HG03039 (cell line): ENCODE measurements at regions not wholly inside any gene's neighbourhood (a gene's known extent, or its start where the extent isn't known, plus 50 kb on each side); places are given as distances from the start of the nearest gene placed in this dataset.

Experiments used
- ATAC-seq: cut with Tn5 transposase; IDR thresholded peaks from one replicate; pipeline ENCODE4 v1.9.1; 2021; ENCODE audit warnings: mild to moderate bottlenecking, moderate library complexity; ENCODE audit not compliant: unreplicated experiment

DNA sequence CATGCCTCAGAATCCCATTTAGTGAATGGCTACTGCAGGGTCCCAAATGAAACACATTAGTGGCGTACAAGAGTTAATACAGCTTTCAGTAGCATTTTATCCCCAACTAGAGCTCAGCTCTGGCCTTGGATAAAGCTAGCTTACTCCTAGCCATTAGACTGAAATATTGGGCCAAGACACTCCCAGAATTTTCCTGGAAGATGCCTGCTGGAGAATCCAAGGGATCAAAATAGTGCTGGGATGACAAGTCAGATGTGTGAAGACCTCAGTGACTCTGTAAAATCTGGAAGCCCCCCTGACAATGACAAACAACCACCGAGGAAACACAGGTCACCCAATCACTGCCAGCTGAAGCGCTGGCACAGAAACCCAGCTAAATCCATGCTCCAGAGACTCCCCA lies 303.1 kb upstream of the SORL1-AS1 start:
- ATAC-seq = no peak

- ATAC-seq = no peak
These were observed 302.4 kb upstream of the SORL1-AS1 start for GRCh38 chr11:121755191-121755590.

DNA sequence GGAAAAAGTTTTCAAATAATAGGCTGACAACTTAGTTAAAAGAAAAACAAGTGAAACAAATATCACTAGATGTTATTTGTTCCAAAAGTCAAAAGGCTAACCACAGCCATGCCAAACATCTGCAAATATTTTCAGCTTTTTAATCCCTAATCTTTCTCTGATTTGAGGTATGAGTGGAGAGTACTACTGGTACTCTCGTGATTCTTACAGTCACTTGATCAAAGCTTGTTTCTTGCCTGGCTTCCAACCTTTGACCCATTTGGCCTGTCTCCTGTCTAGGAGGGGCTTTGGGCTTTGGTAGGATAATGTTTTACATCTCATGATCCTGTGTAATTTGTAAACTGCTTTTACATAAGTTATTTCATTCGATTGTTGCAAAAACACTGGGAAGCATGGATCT lies 301.8 kb upstream of the SORL1-AS1 start:
- ATAC-seq = no peak

DNA sequence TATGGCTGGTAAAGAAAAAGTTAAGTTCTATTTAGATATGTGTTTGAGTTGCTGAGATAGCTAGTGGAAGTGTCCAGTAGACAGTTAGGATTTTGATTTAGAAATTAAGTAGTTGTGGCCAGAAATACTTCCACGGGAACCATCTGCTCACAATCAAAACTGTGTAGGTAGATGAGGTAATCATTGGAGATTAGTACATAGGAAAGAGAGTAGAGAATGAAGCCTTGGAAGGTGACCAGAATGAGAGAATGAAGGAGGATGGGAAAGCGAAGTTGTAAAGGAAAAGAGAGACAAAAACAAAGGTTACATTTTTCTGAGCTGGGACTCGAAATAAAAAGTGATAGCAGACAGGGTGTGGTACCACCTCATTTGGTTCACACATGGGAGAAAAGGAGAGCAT lies 296.9 kb upstream of the SORL1-AS1 start:
- ATAC-seq = no peak

- ATAC-seq = no peak
These were observed 295.3 kb upstream of the SORL1-AS1 start for GRCh38 chr11:121748068-121748467.

DNA sequence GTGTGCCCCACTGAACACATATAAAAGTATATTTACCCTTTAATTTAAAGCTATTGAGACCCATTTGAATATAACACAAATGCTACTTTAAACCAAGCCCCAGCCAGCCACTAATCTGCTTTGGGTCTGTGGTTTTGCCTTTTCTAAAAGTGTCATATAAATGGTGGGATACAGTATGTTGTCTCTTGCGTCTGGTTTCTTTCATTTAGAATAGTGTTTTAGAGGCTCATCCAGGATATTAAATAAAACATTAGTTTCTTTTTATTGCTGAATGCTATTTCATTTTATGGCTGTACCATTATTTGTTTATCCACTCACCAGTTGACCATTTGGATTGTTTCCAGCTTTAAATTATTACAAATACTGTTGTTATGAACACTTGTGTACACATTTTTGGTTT lies 290.5 kb upstream of the SORL1-AS1 start:
- no peak for ATAC-seq

- no peak for ATAC-seq
These were observed 289.1 kb upstream of the SORL1-AS1 start for GRCh38 chr11:121741761-121742361.

GRCh38 chr11:121741351-121741760 lies 288.6 kb upstream of the SORL1-AS1 start:
- ATAC-seq = no peak

GRCh38 chr11:121740902-121741301 lies 288.1 kb upstream of the SORL1-AS1 start:
- no peak for ATAC-seq

- ATAC-seq = no peak
These were observed 281.1 kb upstream of the SORL1-AS1 start for GRCh38 chr11:121733858-121734257.

DNA sequence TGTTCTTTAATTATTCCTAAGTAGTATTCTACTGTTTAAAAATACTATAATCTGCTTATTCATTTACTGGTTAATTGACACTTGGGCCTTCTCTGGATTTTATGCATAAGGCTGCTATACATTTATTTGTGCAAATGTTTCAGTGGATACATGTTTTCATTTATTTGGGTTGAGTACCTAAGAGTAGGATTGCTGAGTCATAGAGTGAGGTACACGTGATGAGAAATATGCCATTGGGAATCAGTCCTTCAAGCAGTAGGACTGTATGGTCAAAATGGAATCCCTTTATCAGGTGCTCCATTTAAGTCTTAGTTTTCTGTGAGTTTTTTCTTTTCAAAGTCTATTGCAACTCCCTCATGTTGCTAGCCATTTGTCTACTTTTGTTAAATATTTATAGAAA lies 275.2 kb upstream of the SORL1-AS1 start:
- ATAC-seq = no peak

- no peak for ATAC-seq
These were observed 270.5 kb upstream of the SORL1-AS1 start for GRCh38 chr11:121723246-121723741.

DNA sequence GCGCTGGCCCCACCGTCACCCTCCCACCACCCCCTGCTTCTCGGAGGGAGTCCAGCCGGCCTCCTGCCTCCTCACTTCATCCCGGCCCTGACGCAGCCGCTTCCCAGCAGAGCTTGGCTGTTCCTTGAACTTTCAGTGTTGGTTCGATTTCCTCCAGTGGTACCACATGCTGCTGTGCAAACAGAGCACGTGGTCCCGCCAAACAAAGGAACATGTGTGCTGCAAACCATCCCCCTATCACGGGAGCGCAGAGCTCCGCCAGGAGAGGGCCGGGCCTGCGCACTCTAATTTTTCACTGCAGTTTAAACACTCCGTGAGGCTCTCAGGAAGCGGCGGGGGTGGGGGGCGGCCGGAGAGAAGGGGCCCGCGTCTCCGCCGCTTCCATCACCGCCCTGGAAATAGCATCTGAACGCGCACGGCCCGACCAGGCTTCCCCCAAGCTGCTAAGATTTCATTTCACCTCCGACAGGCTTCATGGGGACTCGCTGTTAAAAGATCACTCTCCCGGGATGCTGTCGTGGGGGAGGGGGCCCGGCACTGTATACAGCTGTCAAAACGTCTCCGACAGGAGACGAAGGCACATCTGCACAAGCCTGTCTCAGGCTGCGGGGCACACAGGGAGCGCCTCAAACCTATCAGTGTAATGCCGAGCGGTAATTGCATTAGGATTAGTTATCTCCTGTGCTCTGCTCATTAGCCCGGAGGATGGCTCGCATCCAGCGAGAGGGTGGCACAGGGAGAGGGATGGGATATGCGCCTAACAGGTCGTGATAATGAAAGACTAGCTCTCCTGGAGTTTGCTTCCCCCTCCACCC lies 269.9 kb upstream of the SORL1-AS1 start:
- ATAC-seq = no peak

- ATAC-seq = no peak
These were observed 269.2 kb upstream of the SORL1-AS1 start for GRCh38 chr11:121721961-121722360.

DNA sequence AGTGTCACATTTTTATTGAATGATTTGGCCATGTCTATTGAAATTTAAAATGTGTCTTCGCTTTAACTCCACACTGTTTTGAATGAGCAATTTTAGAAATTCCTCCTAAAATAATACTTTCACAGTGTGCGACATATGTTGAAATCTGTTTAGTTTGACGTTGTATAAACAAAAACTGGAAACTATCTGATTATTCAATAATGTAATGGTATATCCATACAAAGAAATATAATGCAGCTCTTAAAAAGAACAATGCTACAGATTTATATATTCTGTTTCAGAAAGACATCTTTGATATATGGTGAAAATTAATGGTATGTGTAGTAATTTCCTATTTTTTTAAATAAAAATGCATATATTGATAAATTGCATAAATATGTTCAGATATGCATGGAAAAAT lies 268.7 kb upstream of the SORL1-AS1 start:
- no peak for ATAC-seq

GRCh38 chr11:121717296-121717695 lies 264.5 kb upstream of the SORL1-AS1 start:
- no peak for ATAC-seq

DNA sequence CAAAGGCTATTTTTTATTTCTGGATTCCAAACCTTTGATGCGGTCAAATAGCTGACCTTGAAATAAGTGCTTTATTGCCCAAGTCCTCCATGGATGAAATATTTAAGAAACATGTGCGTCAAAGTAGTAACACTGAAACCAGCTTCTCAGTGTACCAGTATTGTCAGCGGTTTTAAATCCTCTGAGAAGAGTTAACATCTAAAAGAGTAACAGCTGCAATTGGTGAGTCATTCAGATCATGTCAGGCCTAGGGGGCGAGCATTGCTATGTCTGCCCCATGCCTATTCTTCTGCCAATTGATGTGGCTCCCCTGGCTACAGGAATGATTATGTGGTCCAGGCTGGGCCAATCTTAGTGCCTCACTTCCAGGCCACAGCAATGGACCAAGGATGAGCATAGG lies 263.3 kb upstream of the SORL1-AS1 start:
- no peak for ATAC-seq

DNA sequence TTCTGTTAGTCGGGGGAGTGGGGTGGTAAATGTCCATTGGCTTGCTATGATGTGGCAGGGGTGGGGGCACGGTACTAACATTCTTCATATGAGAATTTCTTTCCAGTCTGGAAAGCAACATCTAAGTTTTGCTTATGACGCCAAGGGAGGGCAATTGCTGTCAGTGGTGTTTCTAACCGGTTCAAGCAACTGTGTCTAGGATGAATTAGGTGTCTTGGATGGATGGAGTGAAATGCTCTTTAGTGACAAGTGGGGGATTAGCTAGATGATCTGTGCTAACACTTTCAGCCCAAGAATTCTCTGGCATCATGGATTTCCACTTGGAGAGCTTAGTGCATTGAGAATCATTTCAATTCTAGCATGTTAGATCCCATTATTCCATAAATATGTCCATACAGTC lies 262.6 kb upstream of the SORL1-AS1 start:
- ATAC-seq = no peak

DNA sequence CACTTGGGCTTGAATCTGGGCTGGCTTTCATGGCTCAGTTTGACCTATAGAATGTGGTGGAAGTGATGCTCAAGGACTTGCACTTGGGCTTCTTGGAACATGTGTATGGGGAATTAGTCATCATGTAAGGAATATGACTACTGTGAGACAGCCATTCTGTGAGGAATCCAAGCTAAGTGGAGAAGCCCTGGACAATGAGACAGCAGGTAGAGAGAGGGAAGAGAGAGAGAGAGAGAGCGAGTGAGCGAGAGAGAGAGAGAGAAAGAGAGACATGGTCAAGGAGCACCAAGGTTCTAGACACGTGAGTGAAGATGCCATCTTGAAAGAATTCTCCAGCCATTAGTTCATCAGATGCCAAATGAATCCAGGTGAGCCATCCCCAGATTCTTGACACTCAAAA lies 261.6 kb upstream of the SORL1-AS1 start:
- no peak for ATAC-seq

GRCh38 chr11:121711939-121712338 lies 259.2 kb upstream of the SORL1-AS1 start:
- no peak for ATAC-seq

DNA sequence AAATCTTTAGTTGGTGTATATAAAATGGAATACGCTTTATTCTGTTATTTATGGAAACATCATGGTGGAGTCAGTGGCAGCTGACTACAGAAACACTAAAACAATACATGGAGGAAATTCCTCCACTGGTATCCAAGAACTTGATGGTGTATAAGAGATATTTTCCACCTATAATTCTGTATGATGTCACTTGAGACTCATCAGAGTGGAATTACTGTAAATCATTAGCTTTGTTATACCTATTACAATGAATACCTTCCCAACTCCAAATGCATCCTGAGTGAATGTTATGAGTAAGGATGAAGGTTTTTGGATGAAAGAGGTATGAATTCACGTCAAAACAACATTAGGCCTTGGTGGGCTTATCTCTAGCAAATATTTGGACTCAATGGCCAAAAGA lies 258.5 kb upstream of the SORL1-AS1 start:
- no peak for ATAC-seq

DNA sequence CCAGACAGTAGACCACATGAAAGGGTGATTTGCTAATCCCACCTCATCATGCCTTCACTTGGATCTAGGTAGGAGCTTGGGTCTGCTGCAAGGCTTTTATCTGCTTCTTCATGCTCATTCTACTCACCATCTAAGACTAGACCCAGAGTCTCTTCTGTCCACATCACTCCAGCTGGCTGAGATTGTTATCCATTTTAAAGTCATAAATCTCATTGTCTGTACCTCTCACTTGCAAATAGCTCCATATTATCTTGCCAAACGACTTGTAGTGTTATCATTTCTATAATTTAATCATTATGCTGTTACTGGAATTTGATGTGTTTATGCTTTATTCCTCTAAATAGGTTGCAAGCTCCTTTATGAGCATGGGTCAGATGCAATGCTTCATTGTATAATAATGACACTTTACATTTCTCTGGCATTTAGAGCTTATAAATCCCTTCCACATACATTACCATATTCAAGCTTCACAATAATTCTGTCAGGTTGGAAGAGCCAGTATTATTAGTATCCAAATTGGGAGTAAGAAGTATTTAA lies 254.2 kb upstream of the SORL1-AS1 start:
- no peak for ATAC-seq
